H1 (cell line): ENCODE measurements at regions not wholly inside any gene's neighbourhood (a gene's known extent, or its start where the extent isn't known, plus 50 kb on each side); places are given as distances from the start of the nearest gene placed in this dataset.

Experiments used
- CTCF ChIA-PET: fragments of 300-600 bp; sonication (Branson Sonifier 250); formaldehyde crosslinking; loops from one replicate; lab custom pipeline; 2021; ENCODE audit not compliant: partially characterized antibody; lab: Charles Lee
- POLR2A ChIA-PET: fragments of 300-600 bp; sonication (Branson Sonifier 250); formaldehyde crosslinking; loops from one replicate; lab custom pipeline; 2021; ENCODE audit warnings: inconsistent platforms; ENCODE audit not compliant: partially characterized antibody; lab: Charles Lee
- DNase-seq, 2 experiments: peaks; one replicate each; pipeline versions ENCODE4 v3.0.0 to v3.0.0-alpha.2; 2010 to 2022; ENCODE audit warnings: low spot score in 2 of 2, low read depth in 1 of 2, mixed read lengths in 1 of 2
- FAIRE-seq: peaks from 2 replicates; lab custom pipeline; 2011; peaks lifted over from hg19 to GRCh38; lab: Jason Lieb, UNC
- H2AFZ ChIP-seq: 2 replicates; pipeline ENCODE4 v1.8.1; 2012; ENCODE audit warnings: low read length, inconsistent platforms
- H2AK5ac ChIP-seq: 2 replicates; pipeline ENCODE4 v1.6.1; 2013; ENCODE audit warnings: low read depth, low read length
- H2BK120ac ChIP-seq: replicated peaks from 2 replicates; pipeline ENCODE3; 2013; ENCODE audit warnings: low read depth, low read length, inconsistent platforms
- H2BK12ac ChIP-seq: 2 replicates; pipeline ENCODE4 v1.6.1; 2013; ENCODE audit warnings: low read depth, low read length
- H2BK15ac ChIP-seq: 2 replicates; pipeline ENCODE4 v1.6.1; 2013; ENCODE audit warnings: low read length
- H2BK20ac ChIP-seq: 2 replicates; pipeline ENCODE4 v1.6.1; 2013; ENCODE audit warnings: low read length
- H2BK5ac ChIP-seq: 2 replicates; pipeline ENCODE4 v1.6.1; 2013; ENCODE audit warnings: low read depth, low read length
- H3K14ac ChIP-seq: 2 replicates; pipeline ENCODE4 v1.6.1; 2013; ENCODE audit warnings: inconsistent platforms; ENCODE audit not compliant: insufficient read length
- H3K18ac ChIP-seq: 2 replicates; pipeline ENCODE4 v1.6.1; 2013; ENCODE audit warnings: low read length; ENCODE audit errors: extremely low read depth
- H3K23ac ChIP-seq: 2 replicates; pipeline ENCODE4 v1.6.1; 2013; ENCODE audit warnings: inconsistent platforms; ENCODE audit not compliant: insufficient read length
- H3K23me2 ChIP-seq: 2 replicates; pipeline ENCODE4 v1.6.1; 2013; ENCODE audit warnings: low read depth, low read length
- H3K27ac ChIP-seq: 2 replicates; pipeline ENCODE4 v1.6.1; 2011; ENCODE audit warnings: low read depth, low read length, inconsistent platforms
- H3K27me3 ChIP-seq, 4 experiments: replicated peaks in 1 of 4; 1 replicate in 1 of 4; 2 replicates in 3 of 4; pipeline versions ENCODE4 v1.6.1 to v1.8.1; 2011 to 2013; ENCODE audit warnings: low read length in 3 of 4, mild to moderate bottlenecking in 3 of 4, inconsistent platforms in 2 of 4, mixed read lengths in 2 of 4, moderate library complexity in 1 of 4; ENCODE audit not compliant: control insufficient read depth in 3 of 4, insufficient read depth in 3 of 4; ENCODE audit errors: extremely low read depth in 1 of 4
- H3K36me3 ChIP-seq, 4 experiments: 2 replicates each; pipeline versions ENCODE4 v1.6.1 to v1.8.1; 2011 to 2013; ENCODE audit warnings: mild to moderate bottlenecking in 4 of 4, low read length in 3 of 4, moderate library complexity in 2 of 4, control low read depth in 1 of 4, inconsistent platforms in 1 of 4; ENCODE audit not compliant: insufficient read depth in 4 of 4, control insufficient read depth in 2 of 4
- H3K4ac ChIP-seq: replicated peaks from 2 replicates; pipeline ENCODE3; 2013; ENCODE audit warnings: low read length, low read depth, mixed read lengths, inconsistent platforms; ENCODE audit not compliant: insufficient read length
- H3K4me1 ChIP-seq, 4 experiments: replicated peaks in 1 of 4; 1 replicate in 1 of 4; 2 replicates in 3 of 4; pipeline versions ENCODE4 v1.6.1 to v1.8.1; 2011 to 2013; ENCODE audit warnings: low read length in 3 of 4, inconsistent platforms in 2 of 4, mixed read lengths in 1 of 4; ENCODE audit not compliant: insufficient read depth in 4 of 4, control insufficient read depth in 3 of 4
- H3K4me2 ChIP-seq, 2 experiments: 2 replicates each; pipeline versions ENCODE4 v1.6.1 to v1.8.1; 2011 to 2013; ENCODE audit warnings: low read depth in 2 of 2, low read length in 2 of 2, control low read depth in 1 of 2, inconsistent platforms in 1 of 2, mild to moderate bottlenecking in 1 of 2; ENCODE audit not compliant: insufficient read depth in 1 of 2
- H3K4me3 ChIP-seq, 4 experiments: fragments of 200-600, 300-600 bp in 1 of 4; sonication (generic), shearing (Covaris generic), sonication (Bioruptor Twin) in 1 of 4; 2 replicates each; pipeline versions ENCODE4 v1.5.1 to v1.8.1; 2011 to 2016; ENCODE audit warnings: low read length in 4 of 4, low read depth in 3 of 4, control low read depth in 2 of 4, inconsistent platforms in 2 of 4, mild to moderate bottlenecking in 2 of 4, mixed read lengths in 1 of 4, moderate library complexity in 1 of 4; ENCODE audit not compliant: insufficient read depth in 2 of 4; ENCODE audit errors: extremely low read depth in 1 of 4
- H3K56ac ChIP-seq: replicated peaks from 2 replicates; pipeline ENCODE3; 2013; ENCODE audit warnings: low read depth, mild to moderate bottlenecking, mixed read lengths, low read length, inconsistent platforms; ENCODE audit not compliant: insufficient read length
- H3K79me1 ChIP-seq: 2 replicates; pipeline ENCODE4 v1.6.1; 2013; ENCODE audit warnings: low read depth, low read length, control low read depth
- H3K79me2 ChIP-seq, 2 experiments: 2 replicates each; pipeline versions ENCODE4 v1.6.1 to v1.8.1; 2012 to 2013; ENCODE audit warnings: low read length in 2 of 2, mild to moderate bottlenecking in 2 of 2, inconsistent platforms in 1 of 2; ENCODE audit not compliant: insufficient read depth in 2 of 2, control insufficient read depth in 1 of 2
- H3K9ac ChIP-seq, 4 experiments: replicated peaks in 1 of 4; 1 replicate in 1 of 4; 2 replicates in 3 of 4; pipeline versions ENCODE4 v1.6.1 to v1.8.1; 2011 to 2013; ENCODE audit warnings: low read depth in 3 of 4, low read length in 3 of 4, control low read depth in 2 of 4, mild to moderate bottlenecking in 2 of 4, moderate library complexity in 2 of 4, inconsistent platforms in 1 of 4; ENCODE audit errors: extremely low read depth in 1 of 4
- H3K9me3 ChIP-seq, 2 experiments: 2 replicates each; pipeline versions ENCODE4 v1.6.1 to v1.8.1; 2012 to 2013; ENCODE audit warnings: mild to moderate bottlenecking in 2 of 2, moderate library complexity in 2 of 2, control low read depth in 1 of 2, inconsistent platforms in 1 of 2, low read depth in 1 of 2, low read length in 1 of 2, mixed read lengths in 1 of 2; ENCODE audit not compliant: insufficient read depth in 2 of 2
- H4K20me1 ChIP-seq, 2 experiments: replicated peaks in 1 of 2; 2 replicates each; pipeline versions ENCODE3 to v1.8.1; 2011 to 2013; ENCODE audit warnings: inconsistent platforms in 2 of 2, low read length in 2 of 2, mild to moderate bottlenecking in 1 of 2; ENCODE audit not compliant: insufficient read depth in 2 of 2, control insufficient read depth in 1 of 2
- H4K5ac ChIP-seq: 2 replicates; pipeline ENCODE4 v1.6.1; 2013; ENCODE audit warnings: low read length, low read depth, mixed read lengths, inconsistent platforms; ENCODE audit not compliant: insufficient read length
- H4K8ac ChIP-seq: 2 replicates; pipeline ENCODE4 v1.8.0; 2013; ENCODE audit warnings: mild to moderate bottlenecking, moderate library complexity, low read length, inconsistent platforms; ENCODE audit not compliant: insufficient read depth; ENCODE audit errors: extremely low read depth
- H4K91ac ChIP-seq: replicated peaks from 2 replicates; pipeline ENCODE3; 2013; ENCODE audit warnings: low read length, mixed read lengths, inconsistent platforms; ENCODE audit not compliant: insufficient read length
- CREB1 ChIP-seq: IDR thresholded peaks from 2 replicates; pipeline ENCODE4 v1.6.1; 2012; ENCODE audit warnings: inconsistent platforms
- EGR1 ChIP-seq: IDR thresholded peaks from 2 replicates; pipeline ENCODE4 v1.6.1; 2011; ENCODE audit warnings: low read depth, low read length, borderline replicate concordance
- EZH2 ChIP-seq: fragments of 200-600 bp; sonication (generic); IDR thresholded peaks from 2 replicates; pipeline ENCODE4 v1.7.1; 2012; ENCODE audit warnings: low read depth, mild to moderate bottlenecking, moderate library complexity, low read length, inconsistent platforms; ENCODE audit not compliant: severe bottlenecking
- PHF8 ChIP-seq: fragments of 200-600 bp; sonication (generic); conservative IDR thresholded peaks from 2 replicates; pipeline ENCODE4 v1.7.1; 2012; ENCODE audit warnings: low read depth, mild to moderate bottlenecking, inconsistent platforms, low read length, moderate library complexity
- WGBS, 2 experiments: shearing (Covaris generic) in 1 of 2; methylation state at CpG; one replicate each; pipeline versions ENCODE4 v1.1.6 to v1.1.7; 2013 to 2015; ENCODE audit warnings: low lambda C conversion rate in 2 of 2, mixed read lengths in 2 of 2, inconsistent platforms in 1 of 2, low coverage in 1 of 2, missing lambda C conversion rate in 1 of 2; ENCODE audit not compliant: insufficient replicate concordance in 2 of 2, insufficient coverage in 1 of 2, insufficient read length in 1 of 2; ENCODE audit errors: extremely low coverage in 1 of 2, missing lambda C conversion rate in 1 of 2; 5-methylcytosine and 5-hydroxymethylcytosine counted together
- TF ChIP-seq, protein P1 (sequence below): IDR thresholded peaks from 2 replicates; pipeline ENCODE4 v1.6.1; 2012; ENCODE audit warnings: low read length, inconsistent platforms

DNA sequence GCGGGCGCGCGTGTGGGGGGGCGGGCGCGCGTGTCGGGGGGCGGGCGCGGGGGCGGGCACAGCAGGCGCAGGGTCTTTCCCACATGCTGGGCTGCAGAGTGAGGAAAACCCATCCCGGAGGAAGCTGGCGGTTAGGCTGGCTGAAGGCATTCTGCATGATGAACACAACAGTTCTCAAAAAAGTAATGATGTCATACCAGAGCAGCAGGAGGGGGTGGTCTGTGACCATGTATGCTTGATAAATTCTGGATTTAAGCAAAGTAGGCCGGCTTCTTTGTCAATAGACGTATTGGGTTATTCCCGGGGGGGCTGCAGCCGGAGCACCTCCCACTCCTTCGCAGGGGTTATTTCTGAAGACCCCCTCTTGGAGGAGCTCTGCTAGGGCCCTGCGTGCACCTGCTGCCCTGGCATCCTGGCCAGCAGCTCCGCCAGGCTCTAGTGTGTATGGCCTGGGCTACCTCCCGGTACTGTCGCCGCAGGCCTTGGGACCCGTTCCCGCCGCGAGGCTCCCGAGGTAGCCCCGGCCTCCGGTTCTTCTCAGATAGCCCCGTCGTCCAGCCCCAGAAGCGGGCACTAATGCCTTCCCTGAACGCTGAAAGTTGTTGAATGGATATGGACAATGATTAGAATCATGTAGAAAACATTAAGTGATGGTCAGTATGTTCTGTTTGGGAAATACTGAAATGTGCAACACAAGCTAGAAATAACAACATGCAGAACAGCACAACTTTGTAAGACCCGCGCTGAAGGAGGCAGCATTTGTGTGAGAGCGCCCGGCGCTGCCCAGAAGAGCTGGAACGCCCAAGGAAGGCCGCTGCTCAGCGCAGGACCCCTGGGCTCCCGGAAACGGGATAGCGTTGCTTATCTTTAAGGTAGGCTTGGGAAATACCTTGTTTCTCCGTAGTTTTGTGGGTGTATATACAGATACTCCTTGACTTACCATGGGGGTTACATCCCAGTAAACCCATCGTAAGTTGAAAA, 101.4 kb upstream of the RAB6C start:
- TF ChIP-seq EZH2 (no peak), CREB1 (0 out of 2 replicates have a peak, but pooled peaks have one; percentile 20), EGR1 (no peak), PHF8 (0 out of 2 replicates have a peak, but pooled peaks have one; percentile 22)
- TF ChIP-seq, protein P1, sequence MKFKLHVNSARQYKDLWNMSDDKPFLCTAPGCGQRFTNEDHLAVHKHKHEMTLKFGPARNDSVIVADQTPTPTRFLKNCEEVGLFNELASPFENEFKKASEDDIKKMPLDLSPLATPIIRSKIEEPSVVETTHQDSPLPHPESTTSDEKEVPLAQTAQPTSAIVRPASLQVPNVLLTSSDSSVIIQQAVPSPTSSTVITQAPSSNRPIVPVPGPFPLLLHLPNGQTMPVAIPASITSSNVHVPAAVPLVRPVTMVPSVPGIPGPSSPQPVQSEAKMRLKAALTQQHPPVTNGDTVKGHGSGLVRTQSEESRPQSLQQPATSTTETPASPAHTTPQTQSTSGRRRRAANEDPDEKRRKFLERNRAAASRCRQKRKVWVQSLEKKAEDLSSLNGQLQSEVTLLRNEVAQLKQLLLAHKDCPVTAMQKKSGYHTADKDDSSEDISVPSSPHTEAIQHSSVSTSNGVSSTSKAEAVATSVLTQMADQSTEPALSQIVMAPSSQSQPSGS, result peak; percentile 31; the same call in 1 of the 2 replicates
- ChIA-PET POLR2A (interaction anchor here (1.0 kb wide), 1 partner anchor 120 kb away, joined by 3 read pairs; no protein-coding TSS in a partner anchor), CTCF (interaction anchor here (1.7 to 2.3 kb wide), 2 partner anchors 45 to 120 kb away, joined by 3 to 8 read pairs; no protein-coding TSS in a partner anchor)
- no peaks in the 10 kb centered on the region for H4K20me1 ChIP-seq
- no peak overlapping the region for H2AK5ac ChIP-seq
- peak overlapping the region; percentile 44 for H4K5ac ChIP-seq
- no peak overlapping the region for H3K23ac ChIP-seq
- H3K18ac ChIP-seq, result no peak overlapping the region
- no peaks in the 10 kb centered on the region for H3K79me2 ChIP-seq
- no peaks in the 10 kb centered on the region for H3K36me3 ChIP-seq
- no peak overlapping the region for H3K56ac ChIP-seq
- WGBS, 2 experiments, result 60% methylated on average over 34 of the region's 50 CpGs; no CpG with 5 or more reads in 1 of the 2 experiments
- H3K9me3 ChIP-seq, result no peaks in the 10 kb centered on the region; a peak in 1 of 4 replicates
- no peak overlapping the region for H3K27ac ChIP-seq
- no peak overlapping the region for H2AFZ ChIP-seq
- H3K4me1 ChIP-seq, result no peaks in the 10 kb centered on the region; a peak in 3 of 7 replicates
- FAIRE-seq (no peak), DNase-seq (peak in 1 of 2 experiments; percentile 59)
- H2BK12ac ChIP-seq, result no peak overlapping the region
- no peak overlapping the region for H4K8ac ChIP-seq
- no peak overlapping the region for H3K4ac ChIP-seq
- H3K14ac ChIP-seq, result no peak overlapping the region
- H3K27me3 ChIP-seq, result no peaks in the 10 kb centered on the region
- H3K4me2 ChIP-seq, result peak overlapping the region; percentile 69 to 82
- H2BK20ac ChIP-seq, result no peak overlapping the region
- H2BK120ac ChIP-seq, result no peak overlapping the region
- H3K23me2 ChIP-seq, result no peaks in the 10 kb centered on the region
- H3K79me1 ChIP-seq, result no peaks in the 10 kb centered on the region
- no peak overlapping the region for H3K9ac ChIP-seq
- H4K91ac ChIP-seq, result peak overlapping the region; percentile 26
- peak overlapping the region; percentile 48 to 89 (median 58) for H3K4me3 ChIP-seq
- no peak overlapping the region for H2BK5ac ChIP-seq
- no peak overlapping the region for H2BK15ac ChIP-seq
